ENCODE measurements at regions not wholly inside any gene's neighbourhood (a gene's known extent, or its start where the extent isn't known, plus 50 kb on each side); places are given as distances from the start of the nearest gene placed in this dataset.

DNA sequence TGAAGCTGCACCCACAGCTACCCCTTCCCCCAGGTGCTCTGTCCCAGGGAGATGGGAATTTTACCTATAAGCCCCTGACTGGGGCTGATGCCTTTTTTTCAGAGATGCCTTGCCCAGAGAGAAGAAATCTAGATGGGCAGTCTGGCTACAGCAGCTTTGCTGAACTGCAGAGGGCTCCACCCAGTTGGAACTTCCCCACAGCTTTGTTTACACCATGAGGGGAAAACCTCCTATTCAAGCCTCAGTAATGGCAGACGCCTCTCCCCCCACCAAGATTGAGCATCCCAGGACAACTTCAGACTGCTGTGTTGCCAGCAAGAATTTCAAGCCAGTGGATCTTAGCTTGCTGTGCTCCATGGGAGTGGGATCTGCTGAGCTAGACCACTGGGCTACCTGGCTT is 122.6 kb upstream of the MOCS1 start:
- no peak for DNase-seq

DNA sequence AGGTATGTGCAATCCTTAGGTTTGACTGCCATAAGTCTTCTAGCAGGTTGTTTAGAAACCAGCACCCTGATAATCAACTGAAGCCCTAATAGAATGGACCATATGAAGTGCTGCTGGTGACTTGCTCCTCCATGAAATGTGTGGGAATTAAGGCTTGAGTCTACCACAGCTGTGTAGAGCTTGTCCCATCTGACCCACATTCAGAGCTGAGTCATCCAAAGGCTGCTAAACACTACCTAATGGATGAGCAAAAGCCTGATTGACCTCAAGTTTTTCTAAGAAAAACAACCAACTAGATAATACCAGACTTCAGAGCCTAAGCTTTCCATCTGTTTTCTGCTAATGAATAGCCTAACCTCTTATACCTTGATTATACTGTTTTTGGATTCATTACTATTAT is 120.3 kb upstream of the MOCS1 start:
- DNase-seq, result no peak

DNA sequence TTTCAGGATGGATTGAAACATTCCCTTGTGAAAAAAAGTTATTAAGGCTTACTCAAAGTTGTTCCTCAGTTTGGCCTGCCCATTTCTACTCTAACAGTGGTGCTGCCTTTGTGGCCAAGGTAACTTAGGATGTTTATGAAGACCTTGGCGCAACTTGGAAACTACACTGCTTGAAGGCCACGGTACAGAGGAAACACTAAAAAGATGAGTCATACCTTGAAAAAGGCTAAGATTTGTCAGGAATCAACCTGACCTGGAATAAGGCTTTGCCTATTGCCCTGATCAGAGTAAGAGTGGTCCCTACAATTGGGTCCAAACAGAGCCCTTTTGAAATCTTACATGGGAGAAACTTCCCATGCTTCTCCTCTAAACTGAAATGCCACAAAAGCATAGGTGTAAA is 119.9 kb upstream of the MOCS1 start:
- DNase-seq, result no peak

GRCh38 chr6:40049128-40049527 is 114.9 kb upstream of the MOCS1 start:
- DNase-seq, result no peak

DNA sequence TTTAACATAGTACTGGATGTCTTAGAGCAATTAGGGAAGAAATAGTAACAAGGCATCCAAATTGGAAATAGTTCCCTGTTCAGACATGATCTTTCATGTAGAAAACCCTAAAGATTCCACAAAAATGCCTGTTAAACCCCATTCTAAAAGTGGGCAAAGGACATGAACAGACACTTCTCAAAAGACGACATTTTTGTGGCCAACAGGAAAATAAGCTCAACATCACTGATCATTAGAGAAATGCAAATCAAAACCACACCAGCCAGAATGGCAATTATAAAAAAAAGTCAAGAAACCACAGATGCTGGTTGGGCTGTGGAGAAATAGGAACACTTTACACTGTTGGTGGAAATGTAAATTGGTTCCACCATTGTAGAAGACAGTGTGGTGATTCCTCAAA is 109.9 kb upstream of the MOCS1 start:
- DNase-seq, result no peak

- no peak for DNase-seq
Measured at GRCh38 chr6:40042232-40042631, 108.0 kb upstream of the MOCS1 start.

DNA sequence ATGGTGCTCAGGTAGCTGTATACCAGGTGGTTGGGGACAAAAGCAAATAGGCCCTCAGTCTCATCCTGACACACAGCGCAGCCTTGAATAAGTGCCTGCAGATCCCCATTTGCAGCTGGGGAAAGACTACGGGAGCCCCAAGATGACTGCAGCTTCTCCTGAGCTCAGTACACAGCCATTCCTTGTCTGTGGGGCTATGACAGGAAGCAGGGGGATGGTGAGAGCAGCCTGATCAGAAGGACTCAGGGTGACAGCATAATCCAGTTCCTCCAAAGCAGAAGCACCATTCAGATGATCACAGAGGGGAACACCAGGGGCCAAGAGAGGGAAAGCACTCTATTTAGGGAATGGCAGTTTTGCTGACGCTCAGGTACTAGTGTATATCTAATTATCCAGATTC is 104.8 kb upstream of the MOCS1 start:
- no peak for DNase-seq

GRCh38 chr6:40038626-40039025 is 104.4 kb upstream of the MOCS1 start:
- no peak for DNase-seq

DNA sequence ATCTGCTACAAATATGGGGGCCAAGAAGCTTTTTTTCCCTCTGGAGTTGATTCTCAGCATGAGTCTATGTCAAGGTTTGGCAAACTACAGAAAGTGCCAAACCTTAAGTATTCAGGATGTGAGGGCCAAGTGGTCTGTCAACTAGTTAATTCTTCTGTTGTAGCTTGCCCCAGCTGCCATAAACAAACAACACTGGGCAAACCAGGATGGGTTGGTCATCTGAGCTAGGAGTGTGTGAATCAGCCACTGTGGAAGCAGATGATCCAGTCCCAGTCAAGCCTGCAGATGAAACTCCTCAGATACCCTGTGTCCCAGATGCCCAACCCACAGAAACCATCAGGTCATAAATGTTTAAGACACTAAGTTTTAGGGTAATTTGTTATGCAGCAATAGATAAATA is 103.0 kb upstream of the MOCS1 start:
- DNase-seq, result no peak

DNA sequence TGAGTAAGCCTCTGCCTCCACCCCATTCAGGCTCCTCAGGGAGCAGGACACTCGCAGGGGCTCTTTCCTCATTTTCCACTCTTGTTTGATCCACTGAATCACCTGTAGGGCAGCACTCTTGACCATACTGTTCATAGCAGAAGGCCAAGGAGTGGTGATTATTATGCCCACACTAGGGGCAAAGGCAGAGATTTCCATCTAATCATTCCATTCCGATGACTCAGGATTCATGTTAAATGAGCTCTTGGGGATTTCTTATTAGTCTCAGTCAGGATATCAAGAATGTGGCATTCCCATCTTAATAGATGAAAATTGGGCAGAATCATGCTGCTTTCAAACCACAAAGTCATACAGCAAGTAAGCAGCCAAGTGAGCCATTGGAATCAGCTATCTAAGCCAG is 101.9 kb upstream of the MOCS1 start:
- no peak for DNase-seq

DNA sequence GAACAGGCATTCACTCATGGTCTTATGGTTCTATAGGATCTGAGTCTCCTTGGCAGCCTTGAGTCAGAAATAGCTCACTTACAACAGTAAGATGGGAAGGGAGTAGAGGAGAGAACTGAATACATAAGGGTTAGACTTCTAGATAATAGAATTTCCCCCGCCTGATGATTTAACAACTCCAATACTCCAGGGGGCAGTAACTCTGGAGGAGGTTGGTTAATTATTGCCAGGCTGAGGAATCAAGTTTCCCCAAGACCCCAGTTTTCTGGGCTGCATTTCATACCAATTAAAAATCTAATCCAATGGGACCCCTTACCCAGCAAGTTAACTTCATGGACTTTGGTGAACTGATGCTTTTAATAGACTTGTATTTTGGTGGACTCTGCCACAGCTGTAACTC is 94.2 kb upstream of the MOCS1 start:
- no peak for DNase-seq

- DNase-seq, result no peak
Measured at GRCh38 chr6:40022867-40023266, 88.6 kb upstream of the MOCS1 start.

GRCh38 chr6:40020166-40020565 is 85.9 kb upstream of the MOCS1 start:
- DNase-seq, result no peak

DNA sequence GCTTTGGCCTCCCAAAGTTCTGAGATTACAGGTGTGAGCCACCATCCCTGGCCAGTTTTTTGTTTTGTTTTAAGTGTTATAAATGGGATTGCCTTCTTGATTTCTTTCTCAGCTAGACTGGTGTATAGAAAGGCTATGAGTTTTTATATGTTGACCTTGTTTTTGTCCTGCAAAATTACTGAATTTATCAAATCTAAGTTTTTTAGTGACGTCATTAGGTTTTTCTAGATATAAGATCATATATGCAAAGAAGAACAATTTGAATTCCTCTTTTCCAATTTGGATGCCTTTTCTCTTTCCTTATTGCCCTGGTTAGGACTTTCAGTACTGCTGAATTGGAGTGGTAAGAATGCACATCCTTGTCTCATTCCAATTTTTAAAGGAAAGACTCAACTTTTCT is 81.3 kb upstream of the MOCS1 start:
- DNase-seq, result no peak

DNA sequence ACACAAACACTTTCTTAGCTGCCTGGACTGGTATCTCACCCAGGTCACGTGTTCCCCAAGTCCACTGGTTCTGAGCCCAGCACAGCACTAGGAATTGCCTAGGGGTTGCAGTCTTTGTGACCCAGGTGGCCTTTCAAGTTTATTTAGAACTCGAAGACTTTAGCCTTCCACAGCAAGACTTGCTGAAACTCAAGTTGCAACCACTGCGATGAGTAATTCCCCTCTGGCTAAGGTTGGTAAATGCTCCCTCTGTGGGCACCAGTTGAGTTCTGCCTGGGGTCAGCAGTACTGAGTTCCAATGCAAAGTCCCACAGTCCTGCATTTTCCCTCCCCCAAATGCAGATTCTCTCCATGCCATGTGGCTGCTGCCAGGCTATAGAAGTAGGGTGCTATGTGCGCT is 77.6 kb upstream of the MOCS1 start:
- no peak for DNase-seq

- DNase-seq, result no peak
Measured at GRCh38 chr6:40000964-40001515, 66.8 kb upstream of the MOCS1 start.

- DNase-seq, result no peak
Measured at GRCh38 chr6:39999006-39999867, 65.0 kb upstream of the MOCS1 start.

DNA sequence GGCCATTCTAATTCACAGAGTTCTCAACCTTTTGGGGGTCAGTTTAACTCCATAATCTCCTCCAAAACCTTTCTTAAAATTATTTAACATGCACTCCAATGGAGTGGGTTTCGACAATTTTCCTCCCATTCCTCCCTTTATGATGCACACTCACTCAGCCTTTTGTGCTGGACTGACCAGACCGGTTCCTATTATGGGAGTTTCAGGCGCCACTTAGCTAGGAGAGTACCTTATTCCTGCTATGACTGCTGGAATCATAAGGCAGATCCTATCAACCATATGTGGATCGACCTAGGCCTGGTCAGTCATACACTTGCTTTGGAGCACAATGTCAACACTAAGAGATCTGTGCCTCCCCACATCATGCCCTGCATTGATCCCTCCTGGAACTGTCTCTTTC is 63.9 kb upstream of the MOCS1 start:
- DNase-seq, result no peak

DNA sequence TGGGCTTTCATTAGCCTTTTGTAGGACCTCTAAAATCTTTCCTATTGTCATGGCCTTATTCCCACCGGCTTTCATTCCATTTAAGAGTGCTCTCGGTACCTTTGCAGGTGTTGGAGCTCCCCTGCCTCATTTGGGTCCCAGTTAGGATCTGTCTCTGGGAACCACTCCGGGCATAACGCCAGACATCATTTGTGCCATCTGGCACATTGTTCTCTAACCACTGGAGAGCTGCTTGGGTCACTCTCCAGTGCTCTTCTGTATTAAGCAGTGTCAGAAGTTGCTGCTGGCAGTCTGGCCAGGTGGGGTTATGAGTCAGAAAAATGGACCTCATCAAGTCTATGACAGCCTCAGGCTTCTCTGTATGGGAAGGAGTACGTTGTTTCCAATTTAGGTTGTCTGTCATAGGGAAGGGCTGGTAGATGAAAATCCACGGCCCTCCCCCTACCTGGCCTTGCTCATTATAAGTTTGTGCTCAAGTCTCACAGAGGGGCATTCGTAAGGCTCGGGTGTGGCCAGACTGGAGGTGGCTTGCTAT is 62.9 kb upstream of the MOCS1 start:
- DNase-seq, result no peak

GRCh38 chr6:39995633-39996032 is 61.4 kb upstream of the MOCS1 start:
- DNase-seq, result no peak

DNA sequence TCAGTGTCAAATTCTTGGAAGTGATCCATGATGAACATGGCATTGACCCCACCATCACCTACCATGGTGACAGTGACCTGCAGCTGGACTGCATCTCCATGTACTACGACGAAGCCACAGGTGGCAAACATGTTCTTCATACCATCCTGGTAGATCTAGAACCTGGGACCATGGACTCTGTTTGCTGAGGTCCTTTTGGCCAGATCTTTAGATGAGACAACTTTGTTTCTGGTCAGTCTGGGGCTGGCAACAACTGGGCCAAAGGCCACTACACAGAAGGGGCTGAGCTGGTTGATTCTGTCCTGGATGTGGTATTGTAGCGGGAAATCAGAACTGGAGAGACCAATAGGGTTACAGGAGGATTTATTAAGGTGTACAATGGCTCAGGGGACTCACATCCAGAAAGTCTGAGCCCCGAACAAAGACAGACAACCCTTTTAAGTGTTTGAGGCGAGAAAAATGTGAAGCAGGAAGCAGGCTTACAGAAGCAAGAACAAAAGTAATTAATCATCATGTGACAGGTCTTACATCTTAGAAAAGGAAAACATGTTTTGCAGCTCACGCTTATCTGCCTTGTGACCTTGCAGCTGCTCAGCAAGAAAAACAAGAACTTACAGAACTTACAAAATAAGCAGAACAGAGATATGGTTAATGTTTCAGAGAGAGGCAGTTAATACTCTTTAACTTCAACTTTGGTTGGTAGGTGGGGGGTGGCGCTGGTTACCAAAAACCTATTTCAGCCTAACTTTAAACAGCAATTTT is 58.8 kb upstream of the MOCS1 start:
- no peak for DNase-seq

All from stimulated activated CD4-positive, alpha-beta T cell treated with anti-CD3 and anti-CD28 coated beads, Interleukin-15, amount 100 ng/mL, for 24 hours (primary cell).